DMS153 treated with DMSO at 0.1 percent for 48 hours (cell line): ENCODE measurements at regions not wholly inside any gene's neighbourhood (a gene's known extent, or its start where the extent isn't known, plus 50 kb on each side); places are given as distances from the start of the nearest gene placed in this dataset.

ENCODE experiments used
- DNase-seq: peaks from one replicate; lab custom pipeline; 2025; ENCODE audit not compliant: unreplicated experiment; lab: John Stamatoyannopoulos, UW

DNA sequence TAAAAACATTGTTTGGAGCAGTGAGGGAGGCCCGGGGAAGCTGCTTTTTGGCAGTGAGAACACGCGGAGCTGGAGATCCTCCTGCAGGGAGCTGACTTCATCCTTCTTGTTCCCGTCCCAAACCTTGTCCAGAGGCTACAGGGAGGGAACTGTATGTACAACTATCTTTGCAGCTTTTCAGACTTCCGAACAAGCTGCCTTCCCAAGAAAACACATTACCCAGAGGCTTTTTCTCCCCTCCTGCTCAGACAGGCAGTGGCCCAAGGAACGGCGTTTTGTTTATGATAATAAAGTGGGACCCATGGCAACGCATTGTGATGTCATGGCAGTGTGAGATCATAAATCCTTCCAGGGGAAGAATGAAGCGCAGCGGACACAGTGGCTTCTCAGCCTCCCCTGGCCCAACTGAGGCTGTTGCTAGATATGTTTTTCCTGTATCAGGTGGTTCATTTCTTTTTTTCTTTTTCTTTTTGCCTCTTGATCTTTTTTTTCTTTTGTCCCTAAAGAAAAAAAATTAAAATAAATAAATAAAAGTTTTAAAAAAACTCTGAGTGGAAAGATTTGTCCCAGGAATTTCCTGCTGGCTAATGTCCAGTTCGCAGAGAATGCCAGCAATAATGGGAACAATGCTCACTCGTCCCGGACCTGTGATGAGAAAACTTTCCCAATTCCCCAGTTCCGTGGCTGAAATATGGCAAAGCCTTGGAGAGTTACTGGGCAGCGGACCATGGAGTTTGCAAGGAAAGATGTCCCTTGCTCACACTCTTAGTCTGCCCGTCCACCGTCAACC is 103.4 kb upstream of the MAP1LC3B2 start:
- peak; percentile 28 for DNase-seq

DNA sequence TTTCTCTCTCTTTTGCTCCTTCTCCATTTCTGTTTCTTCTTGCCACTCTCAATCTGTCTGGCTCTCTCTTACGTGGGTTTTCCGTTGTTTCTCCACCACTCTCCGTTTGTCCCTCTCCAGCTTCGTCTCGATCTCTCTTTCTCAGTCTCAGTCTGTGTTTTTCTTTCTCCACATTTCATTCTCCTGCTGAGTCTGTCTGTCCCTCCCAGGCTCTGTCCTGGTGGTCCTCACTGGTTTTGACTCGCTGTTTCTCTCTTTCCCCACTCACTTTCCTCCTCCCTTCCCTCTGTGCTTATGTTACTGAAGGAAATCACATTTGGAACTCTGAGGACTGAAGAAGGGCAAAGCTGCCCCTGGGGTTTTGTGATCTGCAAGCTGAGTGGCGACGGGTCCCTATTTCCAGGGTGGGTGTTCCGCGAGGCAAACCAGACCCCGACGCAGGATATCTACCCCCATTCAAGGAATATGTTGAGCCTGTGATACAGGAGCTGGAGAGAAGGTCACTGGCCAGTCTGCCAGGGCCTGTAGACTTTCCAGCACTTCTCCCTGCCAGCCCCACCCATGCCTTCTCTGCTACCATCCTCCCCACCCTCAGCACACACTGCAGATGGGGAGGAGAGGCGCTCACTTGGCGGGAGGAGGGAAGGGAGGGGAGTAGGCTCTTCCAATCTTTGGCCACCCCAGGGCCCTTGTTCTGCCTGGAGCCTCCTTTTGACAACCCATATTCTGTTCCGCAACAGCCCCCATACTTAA is 102.7 kb upstream of the MAP1LC3B2 start:
- DNase-seq = no peak

DNA sequence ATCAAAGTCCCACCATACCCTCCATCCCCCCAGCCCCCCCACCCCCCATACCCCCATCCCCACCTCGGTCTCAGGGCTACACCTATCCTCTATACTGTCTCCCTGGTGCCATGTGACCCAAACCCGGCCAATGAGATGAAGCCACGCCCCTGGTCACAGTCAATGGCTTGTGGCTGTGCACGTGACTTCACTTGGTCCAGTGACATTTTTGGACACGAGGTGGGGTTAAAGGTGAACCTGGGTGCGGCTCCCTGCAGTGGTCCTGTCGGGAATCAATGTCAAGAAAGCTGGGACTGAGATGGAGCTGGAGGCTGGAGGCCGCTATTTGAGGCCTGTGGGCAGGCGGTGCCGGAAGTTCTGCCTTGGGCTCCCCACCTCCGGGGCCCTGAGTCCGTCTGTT is 100.7 kb upstream of the MAP1LC3B2 start:
- DNase-seq = no peak

DNA sequence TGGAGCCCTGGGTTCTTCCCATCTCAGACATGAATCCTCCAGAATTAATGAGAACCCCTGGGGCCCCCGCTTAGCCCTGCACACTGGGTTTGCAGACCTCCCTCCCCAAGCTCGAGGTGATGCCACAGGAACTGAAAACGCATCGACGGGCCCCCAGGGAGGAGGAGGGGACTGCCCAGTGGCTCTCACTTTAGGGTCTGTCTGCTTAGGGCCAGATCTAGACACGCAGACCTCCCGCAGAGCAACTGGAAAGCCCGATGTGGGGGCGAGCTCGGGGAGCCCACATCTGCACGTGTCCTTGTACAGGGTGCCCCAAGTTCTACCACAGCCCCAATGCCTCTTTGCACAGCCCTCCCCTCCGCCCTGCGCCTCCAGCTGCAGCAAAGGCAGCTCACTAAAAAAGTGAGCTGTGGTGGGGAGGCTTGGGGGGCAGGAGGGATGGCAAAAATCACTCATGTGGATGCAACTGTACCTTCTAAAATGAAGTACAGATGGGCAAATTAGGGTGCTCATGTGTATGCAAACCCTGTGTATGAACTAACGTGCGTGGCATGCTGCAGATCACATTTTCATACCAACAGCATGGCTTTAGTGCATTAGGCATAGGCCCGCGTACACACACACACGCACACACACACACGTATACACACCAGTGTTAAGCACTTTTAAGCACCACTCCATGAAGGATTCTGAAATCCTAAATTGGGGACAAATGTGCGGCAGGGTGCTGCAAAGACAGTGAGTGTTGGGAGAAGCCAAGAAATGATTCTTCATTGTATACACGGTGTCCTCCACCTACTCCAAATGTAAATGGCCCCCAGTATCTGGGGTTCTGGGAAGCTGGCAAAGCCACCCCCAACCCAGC is 99.9 kb upstream of the MAP1LC3B2 start:
- no peak for DNase-seq

DNA sequence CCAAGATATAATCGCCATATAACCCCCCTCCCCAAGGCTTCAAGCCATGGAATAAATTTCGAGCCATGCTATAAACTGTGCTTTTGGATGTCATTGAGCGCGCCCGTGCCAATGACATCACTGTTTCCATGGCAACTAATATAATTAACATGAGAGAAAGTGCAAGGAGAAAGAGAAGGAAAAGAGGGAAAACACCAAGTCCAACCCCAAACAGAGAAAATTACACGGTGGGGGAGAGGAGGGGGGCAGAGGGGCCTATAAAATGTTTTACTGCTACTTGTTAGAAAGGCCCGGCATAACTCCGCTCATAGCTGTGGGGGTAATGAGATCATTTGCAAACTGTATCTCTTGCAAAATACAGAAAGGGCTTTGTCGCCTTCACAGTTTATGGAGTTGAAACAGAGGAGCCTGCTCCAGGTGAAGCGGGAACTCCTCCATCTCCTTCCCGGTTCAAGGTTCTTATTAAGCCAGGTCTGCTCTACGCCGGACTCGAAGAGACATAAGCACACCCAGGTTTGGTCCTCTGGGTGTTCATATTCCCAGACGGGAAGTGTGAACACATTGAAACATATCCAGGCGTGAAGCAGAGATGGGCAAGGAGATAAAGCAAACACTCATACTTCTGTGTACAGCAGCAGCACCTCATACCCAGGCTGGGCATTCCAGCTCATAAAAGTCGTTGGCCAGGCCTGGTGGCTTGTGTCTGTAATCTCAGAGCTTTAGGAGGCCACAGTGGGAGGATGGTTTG is 99.1 kb upstream of the MAP1LC3B2 start:
- DNase-seq = no peak

DNA sequence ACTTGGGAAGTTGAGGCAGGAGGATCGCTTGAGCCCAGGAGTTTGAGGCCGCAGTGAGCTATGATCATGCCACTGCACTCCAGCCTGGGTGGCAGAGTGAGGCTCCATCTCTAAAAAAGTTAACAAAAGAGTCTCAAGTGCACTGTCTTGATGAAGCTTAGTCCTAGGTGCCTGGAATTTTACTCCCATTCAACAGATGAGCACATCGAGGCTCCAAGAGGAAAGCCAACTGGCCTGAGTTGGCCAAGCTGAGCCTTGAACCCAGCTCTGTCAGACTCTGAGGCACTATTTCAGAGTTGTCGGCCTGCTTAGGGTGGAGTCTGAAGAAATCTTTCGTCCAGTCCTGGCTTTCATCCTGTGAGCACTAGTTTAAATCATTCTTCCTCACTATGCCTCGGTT is 98.1 kb upstream of the MAP1LC3B2 start:
- DNase-seq = no peak

DNA sequence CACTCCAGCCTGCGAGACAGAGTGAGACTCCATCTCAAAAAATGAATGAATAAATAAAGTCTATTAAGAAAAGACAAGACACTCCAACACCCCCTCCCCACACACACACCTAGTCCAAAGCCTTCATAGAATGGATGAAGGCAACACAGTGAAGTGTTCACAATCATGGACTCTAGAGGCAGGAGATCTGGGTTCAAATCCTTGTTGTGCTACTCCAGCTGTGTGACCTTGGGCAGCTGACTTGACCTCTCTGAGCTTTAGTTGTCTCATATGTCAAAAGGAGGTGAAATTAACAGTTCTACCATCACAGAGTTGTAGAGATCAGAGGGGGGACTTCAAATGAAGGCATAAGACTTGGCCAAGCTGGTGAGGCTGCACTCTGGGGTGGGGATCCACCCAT is 95.8 kb upstream of the MAP1LC3B2 start:
- DNase-seq = no peak

DNA sequence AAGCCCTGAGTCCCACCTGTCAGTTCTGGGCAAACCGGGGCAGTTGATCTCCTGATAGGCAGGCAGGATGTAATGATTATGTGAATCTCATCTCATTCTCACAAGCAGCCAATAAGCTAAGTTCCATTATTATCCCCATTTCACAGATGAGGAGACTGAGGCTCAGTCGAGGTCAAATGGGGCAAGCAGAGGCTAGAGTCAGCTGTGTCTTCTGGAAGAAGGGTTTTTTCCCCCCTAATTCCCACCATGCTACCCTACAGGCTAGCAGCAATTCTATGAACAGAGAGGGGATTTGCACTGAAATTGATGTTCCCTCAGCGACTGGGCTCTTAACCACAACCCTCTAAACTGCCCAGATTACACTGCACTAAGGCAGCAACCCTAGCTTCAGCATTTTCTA is 93.8 kb upstream of the MAP1LC3B2 start:
- DNase-seq = no peak

DNA sequence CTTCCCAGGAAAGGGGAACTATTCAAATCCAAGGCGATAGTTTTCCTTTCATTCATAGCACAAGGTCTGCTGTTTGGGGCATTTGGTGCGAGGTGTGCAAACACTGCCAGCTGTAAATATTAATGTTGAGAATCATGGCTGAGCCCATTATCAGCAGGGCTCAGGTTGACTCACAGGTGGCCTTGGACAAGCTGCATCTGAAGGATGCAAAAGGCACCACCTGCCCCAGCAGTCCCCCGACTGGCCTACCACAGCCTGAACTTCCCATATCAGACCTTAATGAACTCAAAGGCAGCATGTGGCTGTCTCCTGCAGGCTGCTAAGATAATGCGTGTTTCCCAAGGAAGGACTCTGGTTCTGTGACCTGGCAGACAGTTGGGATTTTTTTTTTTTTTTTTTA is 93.3 kb upstream of the MAP1LC3B2 start:
- DNase-seq = no peak

DNA sequence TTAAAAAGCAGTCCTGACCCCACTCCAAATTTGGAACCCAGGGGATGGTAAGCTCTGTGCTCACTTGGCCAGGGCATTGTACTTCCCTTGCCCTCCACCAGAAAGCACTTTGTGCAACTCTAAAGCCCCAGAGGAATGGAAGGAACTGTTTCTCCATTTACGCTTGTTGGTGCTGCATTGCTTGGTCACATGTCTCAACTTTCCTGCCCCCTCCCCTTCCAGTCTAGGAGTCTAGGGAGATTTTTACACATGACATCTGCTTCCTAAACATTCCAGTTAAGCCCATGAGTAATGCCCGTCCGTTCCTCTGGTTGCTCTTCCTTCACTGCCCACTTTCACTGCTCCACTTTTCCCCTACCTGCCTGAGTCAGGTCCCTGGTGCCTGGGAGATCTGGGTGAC is 92.6 kb upstream of the MAP1LC3B2 start:
- DNase-seq = no peak

DNA sequence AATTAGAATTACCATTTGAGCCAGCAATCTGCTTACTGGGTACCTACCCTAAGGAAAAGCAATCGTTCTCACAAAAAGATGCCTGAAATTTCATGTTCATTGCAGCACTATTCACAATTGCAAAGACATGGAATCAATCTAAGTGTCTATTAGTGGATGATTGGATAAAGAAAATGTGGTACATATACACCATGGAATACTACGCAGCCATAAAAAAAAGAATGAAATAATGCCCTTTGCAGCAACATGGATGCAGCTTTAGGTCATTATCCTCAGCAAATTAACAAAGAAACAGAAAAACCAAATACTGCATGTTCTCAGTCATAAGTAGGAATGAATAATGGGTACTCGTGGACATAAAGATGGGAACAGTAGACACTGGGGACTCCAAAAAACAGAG is 89.8 kb upstream of the MAP1LC3B2 start:
- DNase-seq = no peak

DNA sequence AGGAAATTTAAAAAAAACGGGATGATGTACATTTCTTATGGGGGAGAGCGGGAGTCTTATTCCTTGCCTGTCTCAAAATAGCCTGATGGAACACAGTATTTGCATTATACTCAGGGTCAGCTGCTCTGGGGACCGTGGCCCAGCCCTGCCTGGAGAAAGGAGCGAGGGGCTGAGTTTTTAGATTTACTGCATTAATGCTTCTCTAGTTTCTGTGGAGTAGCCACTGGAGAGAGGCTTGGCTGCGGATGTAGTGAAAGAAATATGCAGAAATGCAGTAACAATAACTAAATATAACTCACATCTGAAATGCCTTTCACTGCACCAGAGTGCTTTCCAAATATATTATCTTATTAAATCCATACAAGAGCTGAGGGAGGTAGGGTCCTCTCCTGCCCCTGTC is 87.6 kb upstream of the MAP1LC3B2 start:
- no peak for DNase-seq

DNA sequence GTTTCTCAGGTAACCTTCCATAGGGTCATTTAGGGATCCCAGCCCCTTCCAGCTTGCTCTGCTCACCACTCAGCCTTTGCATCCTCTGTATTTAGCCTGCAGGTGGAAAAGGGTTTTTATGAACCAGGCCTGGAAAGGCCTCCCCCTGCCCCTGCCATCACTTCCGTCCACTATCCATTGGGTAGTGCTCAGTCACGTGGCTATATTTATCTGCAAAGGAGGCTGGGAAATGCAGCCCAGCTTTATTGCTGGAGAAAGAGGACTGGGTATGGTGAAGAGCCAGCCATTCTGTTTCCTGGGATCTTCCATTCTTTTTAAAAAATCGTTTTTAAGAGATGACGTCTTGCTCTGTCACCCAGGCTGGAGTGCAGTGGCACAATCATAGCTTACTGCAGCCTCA is 87.0 kb upstream of the MAP1LC3B2 start:
- no peak for DNase-seq

DNA sequence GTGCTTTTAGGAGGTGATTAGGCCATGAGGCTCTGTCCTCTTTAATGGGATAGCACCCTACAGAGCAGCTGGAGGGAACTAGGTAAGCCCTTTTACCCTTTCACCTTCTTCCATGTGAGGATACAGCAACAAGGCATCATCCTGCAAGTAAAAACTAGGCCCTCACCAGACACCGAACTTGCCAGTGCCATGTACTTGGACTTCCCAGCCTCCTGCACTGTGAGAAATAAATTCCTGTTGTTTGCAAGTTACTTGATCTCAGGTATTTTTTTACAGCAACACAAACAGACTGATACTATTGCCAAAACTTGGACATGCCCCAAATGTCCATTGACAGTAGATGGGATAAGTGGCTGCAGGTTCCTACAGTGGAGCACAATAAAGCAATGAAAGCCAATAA is 85.8 kb upstream of the MAP1LC3B2 start:
- no peak for DNase-seq

DNA sequence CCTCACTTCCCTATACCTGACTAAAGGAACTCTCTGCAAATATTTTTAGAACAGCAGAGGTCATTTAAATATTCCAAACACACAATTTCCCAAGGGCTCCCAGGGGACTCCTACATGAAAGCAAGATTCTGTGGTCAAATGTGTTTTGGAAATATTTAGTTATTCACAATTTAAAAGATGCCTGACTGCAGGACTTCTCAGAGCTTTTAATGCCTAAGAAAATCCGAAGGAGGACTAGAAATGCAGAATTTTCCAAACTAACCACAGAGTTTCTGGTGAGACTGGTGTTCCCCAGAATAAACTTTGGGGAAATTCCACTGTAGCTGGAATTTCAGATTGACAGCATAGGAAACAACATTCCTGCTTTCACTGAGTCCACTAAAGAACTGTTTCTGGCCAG is 84.8 kb upstream of the MAP1LC3B2 start:
- no peak for DNase-seq

DNA sequence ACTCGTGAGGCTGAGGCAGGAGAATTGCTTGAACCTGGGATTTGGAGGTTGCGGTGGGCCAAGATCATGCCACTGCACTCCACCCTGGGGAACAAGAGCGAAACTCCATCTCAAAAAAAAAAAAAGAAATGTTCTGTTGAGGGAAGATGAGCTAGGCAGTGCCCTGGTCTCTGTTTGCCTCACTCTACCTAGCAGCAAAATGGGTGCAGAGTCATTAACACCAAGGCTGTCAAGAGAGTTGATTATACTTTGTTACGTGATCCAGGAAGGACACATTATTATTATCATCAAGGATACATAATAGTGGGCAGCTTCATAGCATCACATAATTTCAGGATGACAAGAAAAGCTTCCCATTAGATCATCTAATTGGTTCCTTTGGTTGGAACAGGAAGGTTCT is 84.3 kb upstream of the MAP1LC3B2 start:
- DNase-seq = no peak

DNA sequence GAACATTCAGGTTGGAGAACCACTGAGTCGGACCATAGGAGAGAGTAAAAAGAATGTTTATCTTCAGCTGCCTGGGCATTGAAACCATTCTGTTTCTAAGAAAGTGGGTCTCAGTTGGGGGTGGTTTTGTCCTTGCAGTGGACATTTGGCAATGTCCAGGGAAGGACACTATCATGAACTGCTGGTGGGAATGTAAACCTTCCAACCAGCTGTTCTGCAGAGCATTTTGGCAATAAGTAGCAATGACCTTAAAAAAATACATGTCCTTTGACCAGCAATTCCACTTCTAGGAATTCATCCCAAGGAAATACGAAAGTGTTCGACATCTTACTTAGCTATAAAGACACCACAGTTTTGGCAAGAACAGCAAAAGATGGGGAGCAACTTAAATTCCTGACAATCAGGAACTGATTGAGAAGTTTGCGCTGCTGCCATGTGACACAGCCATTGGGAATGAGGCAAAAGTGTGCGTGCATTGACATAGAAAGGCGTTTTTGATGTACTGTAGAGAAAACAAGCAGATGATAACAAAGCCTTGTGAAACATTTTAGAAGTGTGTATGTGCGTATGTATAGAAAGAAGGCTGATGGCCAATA is 82.9 kb upstream of the MAP1LC3B2 start:
- no peak for DNase-seq

DNA sequence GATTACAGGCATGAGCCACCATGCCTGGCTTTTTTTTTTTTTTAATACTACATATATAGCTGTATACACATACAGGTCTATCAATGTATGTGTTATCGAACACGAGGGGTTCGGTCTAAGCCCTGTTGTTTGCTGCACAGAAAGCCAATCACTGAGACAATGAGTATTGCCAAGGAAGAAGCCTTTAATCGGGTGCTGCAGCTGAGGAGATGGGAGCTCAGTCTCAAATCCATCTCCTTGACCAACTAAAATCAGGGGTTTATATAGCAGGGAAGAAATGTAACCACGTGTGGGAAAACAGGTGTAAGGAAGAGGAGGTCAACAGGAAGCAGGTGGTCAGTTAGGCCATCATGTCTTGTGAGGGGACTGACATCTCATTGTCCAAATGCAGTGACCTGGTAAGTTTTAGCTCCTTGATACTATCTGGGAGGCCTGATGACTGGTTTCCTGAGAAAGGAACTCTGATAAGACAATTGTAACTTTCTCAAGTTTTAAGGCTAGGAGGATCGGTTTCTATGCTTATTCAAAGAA is 80.9 kb upstream of the MAP1LC3B2 start:
- no peak for DNase-seq

DNA sequence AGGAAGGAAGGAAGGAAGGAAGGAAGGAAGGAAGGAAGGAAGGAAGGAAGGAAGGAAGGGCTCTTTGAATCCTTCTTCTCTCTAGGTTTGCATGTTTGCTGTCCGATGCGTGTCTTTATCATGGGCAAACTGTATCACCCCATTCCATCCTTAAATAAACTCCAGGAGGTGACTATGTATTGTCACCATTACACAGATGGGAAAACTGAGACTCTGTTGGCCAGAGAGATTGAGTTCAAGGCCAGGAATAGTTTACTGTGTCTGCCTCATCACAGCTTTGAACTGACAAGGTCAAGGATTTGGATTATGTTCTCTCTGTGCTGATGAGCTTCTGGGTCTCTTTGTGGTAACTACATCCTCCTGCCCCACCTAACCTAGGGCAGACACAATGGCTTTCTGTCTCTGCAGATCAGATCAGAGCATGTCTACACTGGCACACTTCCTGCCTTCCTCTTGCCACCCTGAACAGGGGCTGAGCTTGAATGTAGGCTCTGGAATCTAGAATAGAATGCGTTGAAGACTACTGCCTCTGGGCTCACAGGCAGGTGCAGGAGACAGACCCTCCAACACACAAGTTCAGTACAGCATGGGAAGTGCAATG is 78.9 kb upstream of the MAP1LC3B2 start:
- DNase-seq = no peak

DNA sequence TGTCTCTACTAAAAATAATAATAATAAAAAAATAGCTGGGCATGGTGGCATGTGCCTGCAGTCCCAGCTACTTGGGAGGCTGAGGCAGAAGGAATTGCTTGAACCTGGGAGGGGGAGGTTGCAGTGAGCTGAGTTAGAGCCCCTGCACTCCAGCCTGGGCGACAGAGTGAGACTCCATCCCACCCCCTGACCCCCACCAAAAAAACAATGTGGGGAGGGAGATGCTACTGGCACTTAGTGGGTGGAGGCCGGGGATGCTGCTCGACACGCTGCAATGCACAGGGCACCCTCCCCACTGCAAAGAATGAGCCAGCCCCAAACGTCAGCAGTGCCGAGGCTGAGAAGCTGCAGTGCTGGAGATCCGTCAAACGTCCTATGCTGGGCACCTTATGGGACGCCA is 77.5 kb upstream of the MAP1LC3B2 start:
- DNase-seq = no peak
